HEK293 (cell line): ENCODE measurements at regions not wholly inside any gene's neighbourhood (a gene's known extent, or its start where the extent isn't known, plus 50 kb on each side); places are given as distances from the start of the nearest gene placed in this dataset.

Experiments
- CTCF ChIA-PET: fragments of 350-600 bp; formaldehyde crosslinking; extraction: SDS; loops from one replicate; lab custom pipeline; 2021; ENCODE audit warnings: antibody characterized with exemption; lab: Yijun Ruan, JAX
- POLR2A ChIA-PET: fragments of 300-600 bp; formaldehyde crosslinking; extraction: SDS; loops from one replicate; lab custom pipeline; 2020; ENCODE audit warnings: antibody characterized with exemption, inconsistent platforms; lab: Yijun Ruan, JAX
- H3K27ac ChIP-seq: fragments of 200-500 bp; sonication (Bioruptor generic); 2 replicates; pipeline ENCODE4 v1.5.1; 2014; ENCODE audit warnings: low read depth, low read length, control low read depth, inconsistent platforms; ENCODE audit errors: extremely low read depth
- H3K36me3 ChIP-seq, 2 experiments: fragments of 200-500 bp in 1 of 2; sonication (Bioruptor generic) in 1 of 2; 1 replicate in 1 of 2; 2 replicates in 1 of 2; pipeline ENCODE4 v1.5.1; 2014 to 2017; ENCODE audit warnings: inconsistent platforms in 2 of 2, low read length in 2 of 2; ENCODE audit not compliant: control insufficient read depth in 2 of 2, insufficient read depth in 1 of 2
- H3K4me1 ChIP-seq: fragments of 200-500 bp; sonication (Bioruptor generic); 2 replicates; pipeline ENCODE4 v1.5.1; 2014; ENCODE audit warnings: mild to moderate bottlenecking, low read length, inconsistent platforms; ENCODE audit not compliant: control insufficient read depth, insufficient read depth
- H3K4me3 ChIP-seq: 2 replicates; pipeline ENCODE4 v1.5.1; 2011; ENCODE audit warnings: low read depth, mild to moderate bottlenecking, control low read depth, low read length, moderate library complexity
- H3K9me3 ChIP-seq: fragments of 200-500 bp; sonication (Bioruptor generic); 2 replicates; pipeline ENCODE4 v1.5.1; 2014; ENCODE audit warnings: low read depth, low read length, inconsistent platforms; ENCODE audit not compliant: control insufficient read depth, insufficient read depth
- MYNN ChIP-seq: fragments of 450-650 bp; formaldehyde crosslinking; IDR thresholded peaks from 2 replicates; pipeline ENCODE4 v1.5.1; 2016; ENCODE audit warnings: missing biosample characterization, missing genetic modification characterization, borderline replicate concordance
- REST ChIP-seq: fragments of 450-650 bp; formaldehyde crosslinking; IDR thresholded peaks from 2 replicates; pipeline ENCODE4 v1.5.1; 2016; ENCODE audit warnings: missing biosample characterization, missing genetic modification characterization
- TRIM28 ChIP-seq: IDR thresholded peaks from 2 replicates; pipeline ENCODE4 v1.6.1; 2011; ENCODE audit warnings: low read length, control low read depth, borderline replicate concordance
- ZBTB17 ChIP-seq: fragments of 450-650 bp; formaldehyde crosslinking; IDR thresholded peaks from 2 replicates; pipeline ENCODE4 v1.5.1; 2016; ENCODE audit warnings: missing biosample characterization, missing genetic modification characterization
- ZBTB8A ChIP-seq: fragments of 450-650 bp; formaldehyde crosslinking; IDR thresholded peaks from 2 replicates; pipeline ENCODE4 v1.5.1; 2016; ENCODE audit warnings: missing biosample characterization, missing genetic modification characterization
- ZNF223 ChIP-seq: fragments of 450-650 bp; formaldehyde crosslinking; IDR thresholded peaks from 2 replicates; pipeline ENCODE4 v1.5.1; 2016; ENCODE audit warnings: missing biosample characterization, missing genetic modification characterization
- ZNF239 ChIP-seq: fragments of 450-650 bp; formaldehyde crosslinking; IDR thresholded peaks from 2 replicates; pipeline ENCODE4 v1.5.1; 2016; ENCODE audit warnings: missing biosample characterization, missing genetic modification characterization
- ZNF274 ChIP-seq, 2 experiments: fragments of 200-500 bp in 1 of 2; fragments of 450-650 bp in 1 of 2; sonication (Bioruptor generic) in 1 of 2; formaldehyde crosslinking in 1 of 2; IDR thresholded peaks; 2 replicates each; pipeline versions ENCODE4 v1.5.1 to v1.6.1; 2014 to 2016; ENCODE audit warnings: borderline replicate concordance in 1 of 2, inconsistent platforms in 1 of 2, low read length in 1 of 2, missing biosample characterization in 1 of 2, missing genetic modification characterization in 1 of 2
- ZNF530 ChIP-seq: fragments of 450-650 bp; formaldehyde crosslinking; IDR thresholded peaks from 2 replicates; pipeline ENCODE4 v1.5.1; 2016; ENCODE audit warnings: low read depth, missing biosample characterization, missing genetic modification characterization
- ZNF549 ChIP-seq: fragments of 450-650 bp; IDR thresholded peaks from 2 replicates; pipeline ENCODE4 v1.5.1; 2018; ENCODE audit warnings: missing biosample characterization, missing genetic modification characterization, mild to moderate bottlenecking, inconsistent platforms, moderate library complexity
- ZNF600 ChIP-seq: fragments of 450-650 bp; formaldehyde crosslinking; IDR thresholded peaks from 2 replicates; pipeline ENCODE4 v1.5.1; 2016; ENCODE audit warnings: missing biosample characterization, missing genetic modification characterization
- ZNF707 ChIP-seq: fragments of 450-650 bp; formaldehyde crosslinking; IDR thresholded peaks from 2 replicates; pipeline ENCODE4 v1.5.1; 2016; ENCODE audit warnings: missing biosample characterization, missing genetic modification characterization
- ZSCAN4 ChIP-seq: fragments of 450-650 bp; formaldehyde crosslinking; IDR thresholded peaks from 2 replicates; pipeline ENCODE4 v1.5.1; 2017; ENCODE audit warnings: missing biosample characterization, missing genetic modification characterization
- TF ChIP-seq, protein P1 (sequence below): fragments of 450-650 bp; formaldehyde crosslinking; IDR thresholded peaks from 2 replicates; pipeline ENCODE4 v1.5.1; 2016; ENCODE audit warnings: missing biosample characterization, missing genetic modification characterization
- TF ChIP-seq, protein P2 (sequence below): fragments of 450-650 bp; formaldehyde crosslinking; IDR thresholded peaks from 2 replicates; pipeline ENCODE4 v1.5.1; 2017; ENCODE audit warnings: missing biosample characterization, missing genetic modification characterization
- TF ChIP-seq, protein P3 (sequence below): fragments of 450-650 bp; formaldehyde crosslinking; IDR thresholded peaks from 2 replicates; pipeline ENCODE4 v1.5.1; 2016; ENCODE audit warnings: missing biosample characterization, missing genetic modification characterization

DNA sequence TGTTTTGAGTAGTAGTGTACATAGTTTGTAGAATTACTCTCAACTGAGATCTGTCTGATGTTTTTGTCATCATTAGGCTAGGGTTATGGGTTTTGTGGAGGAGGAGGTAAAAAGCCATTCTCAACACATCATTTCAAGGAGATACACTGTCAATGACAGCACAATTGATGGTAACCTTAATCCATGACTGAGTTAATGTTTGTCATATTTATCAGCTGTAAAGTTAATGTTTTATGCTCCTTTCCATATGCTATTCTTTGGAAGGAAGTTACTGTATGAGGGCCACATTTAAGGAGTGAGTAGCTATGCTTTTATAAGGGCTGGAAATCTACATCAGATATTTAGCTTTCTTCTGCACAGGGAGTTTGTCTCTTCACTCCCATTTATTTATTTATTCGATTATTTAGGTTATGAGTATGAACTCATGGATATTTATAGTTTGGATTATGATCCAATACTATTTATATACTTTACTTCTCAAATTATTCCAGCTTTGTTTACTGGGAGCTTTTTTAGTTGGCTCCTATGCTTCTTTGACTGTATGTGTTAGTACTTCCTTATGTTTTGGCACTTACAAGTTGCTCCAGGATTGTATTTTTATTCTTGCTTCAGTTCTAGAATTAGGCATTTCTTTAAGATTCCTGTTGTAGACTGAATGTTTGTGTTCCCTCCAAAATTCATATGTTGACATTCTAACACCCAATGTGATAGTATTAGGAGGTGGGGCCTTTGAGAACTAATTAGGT is 156.6 kb upstream of the HCRTR2 start:
- Histone ChIP-seq H3K27ac (no peak overlapping the region), H3K36me3 (no peaks in the 10 kb centered on the region), H3K9me3 (no peaks in the 10 kb centered on the region), H3K4me3 (no peak overlapping the region), H3K4me1 (no peaks in the 10 kb centered on the region)
- ChIA-PET CTCF (interaction anchor here (1.4 kb wide), 1 partner anchor 28 kb away, joined by 3 read pairs; no protein-coding TSS in a partner anchor), POLR2A (no interaction called here)
- TF ChIP-seq, protein P1, sequence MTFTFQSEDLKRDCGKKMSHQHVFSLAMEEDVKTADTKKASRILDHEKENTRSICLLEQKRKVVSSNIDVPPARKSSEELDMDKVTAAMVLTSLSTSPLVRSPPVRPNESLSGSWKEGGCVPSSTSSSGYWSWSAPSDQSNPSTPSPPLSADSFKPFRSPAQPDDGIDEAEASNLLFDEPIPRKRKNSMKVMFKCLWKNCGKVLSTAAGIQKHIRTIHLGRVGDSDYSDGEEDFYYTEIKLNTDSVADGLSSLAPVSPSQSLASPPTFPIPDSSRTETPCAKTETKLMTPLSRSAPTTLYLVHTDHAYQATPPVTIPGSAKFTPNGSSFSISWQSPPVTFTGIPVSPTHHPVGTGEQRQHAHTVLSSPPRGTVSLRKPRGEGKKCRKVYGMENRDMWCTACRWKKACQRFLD (tag by site-specific recombination) = no peak
- TF ChIP-seq, protein P2, sequence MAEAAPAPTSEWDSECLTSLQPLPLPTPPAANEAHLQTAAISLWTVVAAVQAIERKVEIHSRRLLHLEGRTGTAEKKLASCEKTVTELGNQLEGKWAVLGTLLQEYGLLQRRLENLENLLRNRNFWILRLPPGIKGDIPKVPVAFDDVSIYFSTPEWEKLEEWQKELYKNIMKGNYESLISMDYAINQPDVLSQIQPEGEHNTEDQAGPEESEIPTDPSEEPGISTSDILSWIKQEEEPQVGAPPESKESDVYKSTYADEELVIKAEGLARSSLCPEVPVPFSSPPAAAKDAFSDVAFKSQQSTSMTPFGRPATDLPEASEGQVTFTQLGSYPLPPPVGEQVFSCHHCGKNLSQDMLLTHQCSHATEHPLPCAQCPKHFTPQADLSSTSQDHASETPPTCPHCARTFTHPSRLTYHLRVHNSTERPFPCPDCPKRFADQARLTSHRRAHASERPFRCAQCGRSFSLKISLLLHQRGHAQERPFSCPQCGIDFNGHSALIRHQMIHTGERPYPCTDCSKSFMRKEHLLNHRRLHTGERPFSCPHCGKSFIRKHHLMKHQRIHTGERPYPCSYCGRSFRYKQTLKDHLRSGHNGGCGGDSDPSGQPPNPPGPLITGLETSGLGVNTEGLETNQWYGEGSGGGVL = no peak
- no peak for TF ChIP-seq ZNF223 (tag by site-specific recombination)
- TF ChIP-seq ZNF600 (tag by site-specific recombination) = no peak
- TF ChIP-seq ZNF530 (tag by site-specific recombination) = no peak
- no peak for TF ChIP-seq ZNF707
- TF ChIP-seq REST (tag by site-specific recombination) = no peak

GRCh38 chr6:55019591-55019990 is 154.7 kb upstream of the HCRTR2 start:
- CTCF ChIA-PET = no interaction called here
- Histone ChIP-seq H3K9me3 (no peaks in the 10 kb centered on the region), H3K4me1 (no peaks in the 10 kb centered on the region), H3K4me3 (no peak overlapping the region), H3K27ac (no peak overlapping the region), H3K36me3 (no peaks in the 10 kb centered on the region)
- POLR2A ChIA-PET = no interaction called here
- TF ChIP-seq ZBTB8A (tag by site-specific recombination) = no peak
- TF ChIP-seq, protein P3, sequence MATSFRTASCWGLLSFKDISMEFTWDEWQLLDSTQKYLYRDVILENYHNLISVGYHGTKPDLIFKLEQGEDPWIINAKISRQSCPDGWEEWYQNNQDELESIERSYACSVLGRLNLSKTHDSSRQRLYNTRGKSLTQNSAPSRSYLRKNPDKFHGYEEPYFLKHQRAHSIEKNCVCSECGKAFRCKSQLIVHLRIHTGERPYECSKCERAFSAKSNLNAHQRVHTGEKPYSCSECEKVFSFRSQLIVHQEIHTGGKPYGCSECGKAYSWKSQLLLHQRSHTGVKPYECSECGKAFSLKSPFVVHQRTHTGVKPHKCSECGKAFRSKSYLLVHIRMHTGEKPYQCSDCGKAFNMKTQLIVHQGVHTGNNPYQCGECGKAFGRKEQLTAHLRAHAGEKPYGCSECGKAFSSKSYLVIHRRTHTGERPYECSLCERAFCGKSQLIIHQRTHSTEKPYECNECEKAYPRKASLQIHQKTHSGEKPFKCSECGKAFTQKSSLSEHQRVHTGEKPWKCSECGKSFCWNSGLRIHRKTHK (tag by site-specific recombination) = no peak
- TF ChIP-seq ZBTB17 (tag by site-specific recombination) = no peak

GRCh38 chr6:55023230-55023629 is 151.1 kb upstream of the HCRTR2 start:
- POLR2A ChIA-PET = no interaction called here
- no peaks in the 10 kb centered on the region for H3K9me3 ChIP-seq
- no peaks in the 10 kb centered on the region for H3K4me1 ChIP-seq
- CTCF ChIA-PET = no interaction called here
- no peak overlapping the region for H3K4me3 ChIP-seq
- TF ChIP-seq TRIM28 (no peak), ZNF274 (IDR thresholded peaks at IDR 0.05; ENCODE audit: low read length) (no peak), ZNF274 (tag by site-specific recombination; IDR thresholded peaks at IDR 0.05; ENCODE audit: borderline replicate concordance) (no peak), ZNF239 (tag by site-specific recombination) (no peak), ZNF549 (tag by site-specific recombination) (no peak), MYNN (no peak), ZSCAN4 (tag by site-specific recombination) (no peak)
- no peaks in the 10 kb centered on the region for H3K36me3 ChIP-seq
- H3K27ac ChIP-seq = no peak overlapping the region
